K562 (cell line): ENCODE measurements at regions not wholly inside any gene's neighbourhood (a gene's known extent, or its start where the extent isn't known, plus 50 kb on each side); places are given as distances from the start of the nearest gene placed in this dataset.

Experiments
- ATAC-seq: fragments of 200-7000 bp; cut with Tn5 transposase; 3 replicates; pipeline ENCODE4 v1.9.1; 2020; ENCODE audit warnings: moderate library complexity
- BruUV-seq: library from RNA; stranded (reverse); fragments of 400-500 nt; replicated peaks from 2 replicates; lab custom pipeline; 2021; lab: Mats Ljungman, UMichigan
- CTCF ChIA-PET: fragments of 300-600 bp; formaldehyde crosslinking; extraction: SDS; loops from one replicate; lab custom pipeline; 2021; ENCODE audit warnings: low intra/inter-chr PET ratio; lab: Yijun Ruan, JAX
- POLR2A ChIA-PET: fragments of 300-600, 350-650 bp; sonication (Branson Sonifier 250); formaldehyde crosslinking; extraction: SDS; loops from one replicate; lab custom pipeline; 2021; ENCODE audit warnings: antibody characterized with exemption, inconsistent platforms; lab: Yijun Ruan, JAX
- DNase-seq, 4 experiments: peaks; one replicate each; pipeline versions ENCODE4 v3.0.0 to v3.0.0-alpha.2; 2011 to 2018; ENCODE audit warnings: low spot score in 3 of 4, mixed read lengths in 3 of 4; ENCODE audit errors: extremely low read depth in 1 of 4
- FAIRE-seq: peaks from 2 replicates; lab custom pipeline; 2011; peaks lifted over from hg19 to GRCh38; lab: Jason Lieb, UNC
- H2AFZ ChIP-seq: 2 replicates; pipeline ENCODE4 v1.6.0; 2011; ENCODE audit warnings: low read depth, low read length, control low read depth, inconsistent platforms
- H3K27ac ChIP-seq: fragments of 200-600 bp; 3 replicates; pipeline ENCODE4 v1.8.0; 2011; ENCODE audit warnings: low read depth, mild to moderate bottlenecking, control low read depth, inconsistent platforms, low read length, moderate library complexity, mixed read lengths; ENCODE audit errors: extremely low read depth
- H3K27me3 ChIP-seq, 2 experiments: fragments of 300-600 bp in 1 of 2; 2 replicates in 1 of 2; 3 replicates in 1 of 2; pipeline versions ENCODE4 v1.6.0 to v1.8.0; 2011; ENCODE audit warnings: inconsistent platforms in 2 of 2, low read length in 2 of 2, mild to moderate bottlenecking in 1 of 2, mixed read lengths in 1 of 2, moderate library complexity in 1 of 2; ENCODE audit not compliant: control insufficient read depth in 2 of 2, insufficient read depth in 2 of 2
- H3K36me3 ChIP-seq: fragments of 300-600 bp; 3 replicates; pipeline ENCODE4 v1.8.0; 2011; ENCODE audit warnings: mild to moderate bottlenecking, low read length, inconsistent platforms; ENCODE audit not compliant: control insufficient read depth, insufficient read depth
- H3K4me1 ChIP-seq, 2 experiments: fragments of 200-600 bp in 1 of 2; replicated peaks in 1 of 2; 2 replicates in 1 of 2; 3 replicates in 1 of 2; pipeline versions ENCODE4 v1.5.1 to v1.8.0; 2011; ENCODE audit warnings: inconsistent platforms in 2 of 2, low read length in 2 of 2, mild to moderate bottlenecking in 1 of 2, mixed read lengths in 1 of 2, moderate library complexity in 1 of 2; ENCODE audit not compliant: control insufficient read depth in 2 of 2, insufficient read depth in 2 of 2
- H3K4me2 ChIP-seq: 2 replicates; pipeline ENCODE4 v1.6.1; 2011; ENCODE audit warnings: low read length, control low read depth, inconsistent platforms, mixed read lengths; ENCODE audit not compliant: insufficient read depth
- H3K4me3 ChIP-seq: fragments of 200-600 bp; sonication (generic), shearing (Covaris generic); 2 replicates; pipeline ENCODE4 v1.5.1; 2016; ENCODE audit warnings: control low read depth, inconsistent platforms
- H3K79me2 ChIP-seq: fragments of 200-600 bp; 3 replicates; pipeline ENCODE4 v1.8.0; 2011; ENCODE audit warnings: low read length, inconsistent platforms; ENCODE audit not compliant: control insufficient read depth, insufficient read depth
- H3K9ac ChIP-seq, 2 experiments: 2 replicates each; pipeline versions ENCODE4 v1.6.0 to v1.6.1; 2011; ENCODE audit warnings: low read depth in 2 of 2, low read length in 2 of 2, control low read depth in 1 of 2, inconsistent platforms in 1 of 2, mild to moderate bottlenecking in 1 of 2, mixed read lengths in 1 of 2; ENCODE audit not compliant: insufficient read depth in 1 of 2
- H3K9me1 ChIP-seq: one replicate; pipeline ENCODE4 v1.6.0; 2011; ENCODE audit warnings: inconsistent platforms, mild to moderate bottlenecking, low read length, moderate library complexity; ENCODE audit not compliant: control insufficient read depth, insufficient read depth
- H3K9me3 ChIP-seq: replicated peaks from 2 replicates; pipeline ENCODE4 v1.5.1; 2011; ENCODE audit warnings: low read depth, low read length, inconsistent platforms; ENCODE audit not compliant: control insufficient read depth, insufficient read depth
- H4K20me1 ChIP-seq: replicated peaks from 2 replicates; pipeline ENCODE4 v1.6.1; 2011; ENCODE audit warnings: low read length, inconsistent platforms, mixed read lengths; ENCODE audit not compliant: control insufficient read depth, insufficient read depth
- ELF1 ChIP-seq: fragments of 200-800 bp; sonication (Bioruptor generic); IDR thresholded peaks from 2 replicates; pipeline ENCODE4 v1.6.1; 2016; ENCODE audit warnings: missing genetic modification characterization, missing compliant biosample characterization
- GATA2 ChIP-seq: sonication (generic); formaldehyde crosslinking; IDR thresholded peaks from 2 replicates; pipeline ENCODE4 v1.4.0; 2020; ENCODE audit warnings: mild to moderate bottlenecking, missing genetic modification reagents
- GTF2F1 ChIP-seq: IDR thresholded peaks from 2 replicates; pipeline ENCODE4 v1.6.1; 2011; ENCODE audit warnings: low read depth, low read length, improper control_type of control experiment
- LEF1 ChIP-seq: fragments of 450-650 bp; IDR thresholded peaks from 2 replicates; pipeline ENCODE4 v1.6.1; 2016; ENCODE audit warnings: mild to moderate bottlenecking
- MYBL2 ChIP-seq, 2 experiments: fragments of 450-650 bp in 1 of 2; sonication (generic) in 1 of 2; formaldehyde crosslinking in 1 of 2; IDR thresholded peaks; 2 replicates each; pipeline versions ENCODE4 v1.6.1 to v1.8.1; 2017 to 2022; ENCODE audit warnings: borderline replicate concordance in 1 of 2, inconsistent platforms in 1 of 2, low read depth in 1 of 2, mild to moderate bottlenecking in 1 of 2, missing genetic modification reagents in 1 of 2, moderate library complexity in 1 of 2
- SRF ChIP-seq, 2 experiments: fragments of 250-450, 450-650 bp in 1 of 2; sonication (Bioruptor Pico) in 1 of 2; sonication (generic) in 1 of 2; formaldehyde crosslinking; IDR thresholded peaks; 2 replicates each; pipeline versions ENCODE4 v1.5.0 to v1.5.1; 2020 to 2022; ENCODE audit warnings: mild to moderate bottlenecking in 1 of 2, missing genetic modification reagents in 1 of 2
- SRSF9 ChIP-seq: fragments of 200-400 bp; formaldehyde crosslinking; IDR thresholded peaks from 2 replicates; pipeline ENCODE4 v1.6.1; 2017; ENCODE audit warnings: low read depth, low read length, borderline replicate concordance
- TOE1 ChIP-seq, 2 experiments: fragments of 450-650 bp in 1 of 2; sonication (generic) in 1 of 2; formaldehyde crosslinking in 1 of 2; IDR thresholded peaks; 2 replicates each; pipeline versions ENCODE4 v1.7.1 to v1.8.0; 2016 to 2022; ENCODE audit warnings: borderline replicate concordance in 2 of 2, mild to moderate bottlenecking in 2 of 2, antibody characterized with exemption in 1 of 2, inconsistent platforms in 1 of 2, low read depth in 1 of 2, missing genetic modification reagents in 1 of 2, moderate library complexity in 1 of 2
- WGBS: fragments of 100-300 bp; shearing (Covaris generic); methylation state at CpG from one replicate; pipeline ENCODE4 v1.1.6; 2016; ENCODE audit warnings: low coverage, mixed read lengths; ENCODE audit not compliant: insufficient coverage; ENCODE audit errors: missing lambda C conversion rate; 5-methylcytosine and 5-hydroxymethylcytosine counted together
- in situ Hi-C: fragments of 300-500 bp; cut with MboI; formaldehyde crosslinking; loops from 4 replicates; pipeline ENCODE4 v1.15.0; 2018; ENCODE audit warnings: inconsistent platforms, mixed read lengths
- intact Hi-C: fragments of 100-400 bp; cut with micrococcal nuclease; formaldehyde crosslinking; loops from 2 replicates; pipeline ENCODE4 v1.14.2; 2022
- TF ChIP-seq, protein P1 (sequence below): IDR thresholded peaks from 2 replicates; pipeline ENCODE4 v1.6.1; 2016; ENCODE audit warnings: missing genetic modification characterization, missing compliant biosample characterization
- TF ChIP-seq, protein P2 (sequence below), 2 experiments: fragments of 450-650 bp; IDR thresholded peaks; 2 replicates each; pipeline ENCODE4 v1.6.1; 2016; ENCODE audit warnings: mild to moderate bottlenecking in 2 of 2, borderline replicate concordance in 1 of 2, low read depth in 1 of 2, moderate library complexity in 1 of 2

DNA sequence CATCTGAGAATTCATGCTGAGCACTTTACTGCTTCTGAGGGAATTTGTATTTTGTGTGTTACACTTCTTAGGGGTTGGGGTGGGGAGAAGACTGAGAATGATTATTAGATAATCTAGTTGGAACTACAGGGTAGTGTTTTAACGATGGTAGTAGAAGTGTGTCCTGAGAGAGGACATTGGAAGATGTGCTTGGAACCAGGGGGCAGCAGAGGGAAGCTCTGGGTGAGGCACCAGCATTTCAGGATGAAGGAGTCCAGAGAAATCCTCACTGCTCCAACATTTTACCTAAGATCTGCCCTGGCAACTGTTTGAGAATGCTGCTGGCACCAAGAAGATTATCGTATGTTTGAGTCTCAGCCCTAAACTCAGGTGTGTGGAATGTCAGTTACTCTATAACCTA, 145.5 kb downstream of the SQOR start (continued):
- TF ChIP-seq, protein P1, sequence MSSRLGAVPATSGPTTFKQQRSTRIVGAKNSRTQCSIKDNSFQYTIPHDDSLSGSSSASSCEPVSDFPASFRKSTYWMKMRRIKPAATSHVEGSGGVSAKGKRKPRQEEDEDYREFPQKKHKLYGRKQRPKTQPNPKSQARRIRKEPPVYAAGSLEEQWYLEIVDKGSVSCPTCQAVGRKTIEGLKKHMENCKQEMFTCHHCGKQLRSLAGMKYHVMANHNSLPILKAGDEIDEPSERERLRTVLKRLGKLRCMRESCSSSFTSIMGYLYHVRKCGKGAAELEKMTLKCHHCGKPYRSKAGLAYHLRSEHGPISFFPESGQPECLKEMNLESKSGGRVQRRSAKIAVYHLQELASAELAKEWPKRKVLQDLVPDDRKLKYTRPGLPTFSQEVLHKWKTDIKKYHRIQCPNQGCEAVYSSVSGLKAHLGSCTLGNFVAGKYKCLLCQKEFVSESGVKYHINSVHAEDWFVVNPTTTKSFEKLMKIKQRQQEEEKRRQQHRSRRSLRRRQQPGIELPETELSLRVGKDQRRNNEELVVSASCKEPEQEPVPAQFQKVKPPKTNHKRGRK (tag) = no peak
- TF ChIP-seq ELF1 (tag) = no peak
- TF ChIP-seq GATA2 = no peak
- no peak for TF ChIP-seq SRSF9

DNA sequence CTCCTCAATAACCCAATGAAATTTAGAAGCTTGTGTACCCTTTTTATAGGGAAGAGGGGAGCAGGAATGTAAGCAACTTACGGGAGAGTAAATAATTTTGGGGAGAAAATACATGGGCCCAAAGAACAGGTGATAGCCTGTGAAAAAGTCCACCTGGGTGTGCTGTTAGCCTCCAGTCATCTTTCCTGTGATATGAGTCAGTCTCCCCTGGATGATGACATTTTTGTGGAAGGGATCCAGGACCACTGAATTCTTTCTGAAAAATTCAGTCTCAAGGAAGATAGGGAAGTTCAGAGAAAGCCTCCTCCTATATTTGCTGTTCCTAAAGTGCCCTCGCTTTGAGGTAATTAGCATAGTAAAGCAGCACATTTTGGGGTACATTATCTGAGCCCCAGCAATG, 149.8 kb downstream of the SQOR start:
- no TSS peak for BruUV-seq
- no peak for FAIRE-seq
- no peaks in the 10 kb centered on the region for H3K9me3 ChIP-seq
- no peaks in the 10 kb centered on the region for H3K79me2 ChIP-seq
- no peak for ATAC-seq
- CTCF ChIA-PET = no interaction called here
- H2AFZ ChIP-seq = no peak overlapping the region
- H4K20me1 ChIP-seq = no peaks in the 10 kb centered on the region
- no peaks in the 10 kb centered on the region for H3K27me3 ChIP-seq
- 0% methylated on average over 2 of the region's 2 CpGs for WGBS
- H3K4me3 ChIP-seq = no peak overlapping the region
- no peaks in the 10 kb centered on the region for H3K9me1 ChIP-seq
- DNase-seq = no peak
- H3K36me3 ChIP-seq = no peaks in the 10 kb centered on the region
- no peak overlapping the region for H3K27ac ChIP-seq
- no peaks in the 10 kb centered on the region for H3K4me1 ChIP-seq
- no peak overlapping the region for H3K4me2 ChIP-seq
- intact Hi-C loops = no loop called here
- H3K9ac ChIP-seq = no peak overlapping the region
- POLR2A ChIA-PET = no interaction called here
- in situ Hi-C loops = no loop called here
- no peak for TF ChIP-seq MYBL2 (IDR thresholded peaks at IDR 0.05; ENCODE audit: low read depth)
- no peak for TF ChIP-seq MYBL2 (CRISPR knock-in tag; IDR thresholded peaks at IDR 0.05; ENCODE audit: borderline replicate concordance)
- TF ChIP-seq, protein P2, sequence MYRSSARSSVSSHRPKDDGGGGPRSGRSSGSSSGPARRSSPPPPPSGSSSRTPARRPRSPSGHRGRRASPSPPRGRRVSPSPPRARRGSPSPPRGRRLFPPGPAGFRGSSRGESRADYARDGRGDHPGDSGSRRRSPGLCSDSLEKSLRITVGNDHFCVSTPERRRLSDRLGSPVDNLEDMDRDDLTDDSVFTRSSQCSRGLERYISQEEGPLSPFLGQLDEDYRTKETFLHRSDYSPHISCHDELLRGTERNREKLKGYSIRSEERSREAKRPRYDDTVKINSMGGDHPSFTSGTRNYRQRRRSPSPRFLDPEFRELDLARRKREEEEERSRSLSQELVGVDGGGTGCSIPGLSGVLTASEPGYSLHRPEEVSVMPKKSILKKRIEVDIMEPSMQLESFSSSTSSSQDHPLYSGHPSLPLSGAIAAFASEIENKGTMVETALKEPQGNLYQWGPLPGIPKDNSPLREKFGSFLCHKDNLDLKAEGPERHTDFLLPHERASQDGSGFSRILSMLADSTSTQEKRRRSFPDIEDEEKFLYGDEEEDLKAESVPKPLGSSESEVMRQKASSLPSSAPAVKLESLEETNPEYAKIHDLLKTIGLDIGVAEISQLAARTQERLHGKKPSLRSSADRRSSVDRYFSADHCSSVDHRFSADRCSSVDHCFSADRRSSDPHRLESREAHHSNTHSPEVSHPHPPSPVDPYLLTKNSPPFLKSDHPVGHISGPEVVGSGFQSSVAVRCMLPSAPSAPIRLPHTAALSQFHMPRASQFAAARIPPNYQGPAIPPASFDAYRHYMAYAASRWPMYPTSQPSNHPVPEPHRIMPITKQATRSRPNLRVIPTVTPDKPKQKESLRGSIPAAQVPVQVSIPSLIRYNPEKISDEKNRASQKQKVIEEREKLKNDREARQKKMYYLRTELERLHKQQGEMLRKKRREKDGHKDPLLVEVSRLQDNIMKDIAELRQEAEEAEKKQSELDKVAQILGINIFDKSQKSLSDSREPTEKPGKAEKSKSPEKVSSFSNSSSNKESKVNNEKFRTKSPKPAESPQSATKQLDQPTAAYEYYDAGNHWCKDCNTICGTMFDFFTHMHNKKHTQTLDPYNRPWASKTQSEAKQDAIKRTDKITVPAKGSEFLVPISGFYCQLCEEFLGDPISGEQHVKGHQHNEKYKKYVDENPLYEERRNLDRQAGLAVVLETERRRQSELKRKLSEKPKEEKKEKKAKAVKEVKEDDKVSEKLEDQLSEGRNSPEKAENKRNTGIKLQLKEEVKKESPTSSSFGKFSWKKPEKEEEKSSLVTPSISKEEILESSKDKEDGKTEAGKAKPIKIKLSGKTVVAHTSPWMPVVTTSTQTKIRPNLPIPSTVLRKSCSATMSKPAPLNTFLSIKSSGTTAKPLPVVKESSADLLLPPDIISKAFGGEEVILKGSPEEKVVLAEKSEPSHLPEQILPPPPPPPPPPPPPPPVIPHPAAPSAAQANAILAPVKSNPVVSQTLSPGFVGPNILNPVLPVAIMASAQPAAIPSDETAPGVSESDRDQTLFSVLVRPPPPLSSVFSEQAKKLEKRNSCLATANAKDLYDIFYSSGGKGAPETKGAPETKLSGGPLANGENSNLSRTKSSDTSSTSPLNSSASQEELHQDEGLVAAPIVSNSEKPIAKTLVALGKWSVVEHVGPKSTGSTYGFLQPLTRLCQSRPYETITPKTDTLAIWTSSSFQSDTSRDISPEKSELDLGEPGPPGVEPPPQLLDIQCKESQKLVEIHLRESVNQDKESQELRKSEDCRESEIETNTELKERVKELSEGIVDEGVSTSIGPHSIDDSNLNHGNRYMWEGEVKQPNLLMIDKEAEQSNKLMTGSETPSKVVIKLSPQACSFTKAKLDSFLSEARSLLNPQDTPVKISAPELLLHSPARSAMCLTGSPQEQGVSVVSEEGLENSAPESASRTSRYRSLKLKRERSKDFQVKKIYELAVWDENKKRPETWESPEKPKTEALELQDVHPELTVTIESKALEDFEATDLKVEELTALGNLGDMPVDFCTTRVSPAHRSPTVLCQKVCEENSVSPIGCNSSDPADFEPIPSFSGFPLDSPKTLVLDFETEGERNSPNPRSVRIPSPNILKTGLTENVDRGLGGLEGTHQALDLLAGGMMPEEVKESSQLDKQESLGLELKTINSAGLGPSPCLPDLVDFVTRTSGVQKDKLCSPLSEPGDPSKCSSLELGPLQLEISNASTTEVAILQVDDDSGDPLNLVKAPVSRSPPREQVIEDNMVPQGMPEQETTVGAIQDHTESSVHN (IDR thresholded peaks at IDR 0.05; ENCODE audit: borderline replicate concordance in 1 of 2, low read depth in 1 of 2) = no peak
- no peak for TF ChIP-seq SRF (CRISPR knock-in tag; IDR thresholded peaks at IDR 0.05)
- no peak for TF ChIP-seq GTF2F1
- TF ChIP-seq LEF1 = no peak
- TF ChIP-seq TOE1 (IDR thresholded peaks at IDR 0.05; ENCODE audit: borderline replicate concordance) = no peak
- no peak for TF ChIP-seq TOE1 (CRISPR knock-in tag; IDR thresholded peaks at IDR 0.05; ENCODE audit: borderline replicate concordance, low read depth)
